GM21737 (cell line): ENCODE measurements at regions not wholly inside any gene's neighbourhood (a gene's known extent, or its start where the extent isn't known, plus 50 kb on each side); places are given as distances from the start of the nearest gene placed in this dataset.
A peak's percentile ranks its signal among the peaks of the same experiment; 100 is the strongest.

Experiments used
- ATAC-seq: cut with Tn5 transposase; IDR thresholded peaks from one replicate; pipeline ENCODE4 v1.9.1; 2021; ENCODE audit warnings: mild to moderate bottlenecking, moderate library complexity; ENCODE audit not compliant: unreplicated experiment

- peak; percentile 6 for ATAC-seq
Measured at GRCh38 chr3:46091741-46092701, 64.7 kb upstream of the XCR1 start.

GRCh38 chr3:46091046-46091445 is 63.8 kb upstream of the XCR1 start:
- ATAC-seq = no peak

GRCh38 chr3:46090161-46090591 is 62.9 kb upstream of the XCR1 start:
- no peak for ATAC-seq

- ATAC-seq = peak; percentile 48
Measured at GRCh38 chr3:46089237-46090011, 62.1 kb upstream of the XCR1 start.

GRCh38 chr3:46087871-46088270 is 60.6 kb upstream of the XCR1 start:
- ATAC-seq = no peak

GRCh38 chr3:46086986-46087385 is 59.7 kb upstream of the XCR1 start:
- no peak for ATAC-seq

- no peak for ATAC-seq
Measured at GRCh38 chr3:46086083-46086437, 58.8 kb upstream of the XCR1 start.

GRCh38 chr3:46085421-46086082 is 58.3 kb upstream of the XCR1 start:
- ATAC-seq = no peak

- ATAC-seq = no peak
Measured at GRCh38 chr3:46083956-46084355, 56.7 kb upstream of the XCR1 start.

- ATAC-seq = no peak
Measured at GRCh38 chr3:46082849-46083248, 55.6 kb upstream of the XCR1 start.

- no peak for ATAC-seq
Measured at GRCh38 chr3:46082021-46082420, 54.7 kb upstream of the XCR1 start.

- ATAC-seq = no peak
Measured at GRCh38 chr3:46080969-46081345, 53.7 kb upstream of the XCR1 start.

- ATAC-seq = no peak
Measured at GRCh38 chr3:46080124-46080968, 53.1 kb upstream of the XCR1 start.

GRCh38 chr3:46078712-46079400 is 51.6 kb upstream of the XCR1 start:
- peak; percentile 74 for ATAC-seq
